ENCODE measurements at regions not wholly inside any gene's neighbourhood (a gene's known extent, or its start where the extent isn't known, plus 50 kb on each side); places are given as distances from the start of the nearest gene placed in this dataset.

GRCh38 chr6:153218184-153218792, 87.2 kb upstream of the RGS17 start:
- H3K23me2 ChIP-seq (ENCODE audit: low read depth, low read length) = no peaks in the 10 kb centered on the region
- no peak overlapping the region for H2BK5ac ChIP-seq (ENCODE audit: low read depth, low read length)
- no peaks in the 10 kb centered on the region for H3K36me3 ChIP-seq (ENCODE audit: control insufficient read depth in 2 of 4, insufficient read depth in 4 of 4, low read length in 3 of 4)
- H2BK15ac ChIP-seq (ENCODE audit: low read length) = no peak overlapping the region
- no peaks in the 10 kb centered on the region for H3K27me3 ChIP-seq (replicated peaks in 1 of 4; ENCODE audit: control insufficient read depth in 3 of 4, extremely low read depth in 1 of 4, insufficient read depth in 3 of 4, low read length in 3 of 4)
- no peak overlapping the region for H4K5ac ChIP-seq (ENCODE audit: insufficient read length, low read depth, low read length)
- H4K20me1 ChIP-seq (replicated peaks in 1 of 2; ENCODE audit: control insufficient read depth in 1 of 2, insufficient read depth in 2 of 2, low read length in 2 of 2) = no peaks in the 10 kb centered on the region
- ChIA-PET CTCF (ENCODE audit: partially characterized antibody) (interaction anchor here (0.7 to 1.1 kb wide), 2 partner anchors 12 to 401 kb away, joined by 3 read pairs; no protein-coding TSS in a partner anchor), POLR2A (ENCODE audit: partially characterized antibody) (no interaction called here)
- H3K9ac ChIP-seq (replicated peaks in 1 of 4; ENCODE audit: extremely low read depth in 1 of 4, low read depth in 3 of 4, low read length in 3 of 4) = no peak overlapping the region
- H3K27ac ChIP-seq (ENCODE audit: low read depth, low read length) = no peak overlapping the region
- H3K56ac ChIP-seq (replicated peaks; ENCODE audit: insufficient read length, low read depth, low read length) = no peak overlapping the region
- no peak overlapping the region for H4K91ac ChIP-seq (replicated peaks; ENCODE audit: insufficient read length, low read length)
- H3K4ac ChIP-seq (replicated peaks; ENCODE audit: insufficient read length, low read depth, low read length) = no peak overlapping the region
- H3K23ac ChIP-seq (ENCODE audit: insufficient read length) = no peak overlapping the region
- no peaks in the 10 kb centered on the region for H3K79me1 ChIP-seq (ENCODE audit: low read depth, low read length)
- FAIRE-seq = no peak
- H3K4me1 ChIP-seq (replicated peaks in 1 of 4; ENCODE audit: control insufficient read depth in 3 of 4, insufficient read depth in 4 of 4, low read length in 3 of 4) = no peaks in the 10 kb centered on the region
- no peak for DNase-seq (ENCODE audit: low read depth in 1 of 2, low spot score in 2 of 2)
- H3K4me3 ChIP-seq (ENCODE audit: extremely low read depth in 1 of 4, insufficient read depth in 2 of 4, low read depth in 3 of 4, low read length in 4 of 4) = no peak overlapping the region
- H3K9me3 ChIP-seq (ENCODE audit: insufficient read depth in 2 of 2, low read depth in 1 of 2, low read length in 1 of 2) = no peaks in the 10 kb centered on the region
- H2BK120ac ChIP-seq (replicated peaks; ENCODE audit: low read depth, low read length) = no peak overlapping the region
- H3K14ac ChIP-seq (ENCODE audit: insufficient read length) = no peak overlapping the region
- WGBS, 2 experiments (ENCODE audit: extremely low coverage in 1 of 2, insufficient coverage in 1 of 2, insufficient read length in 1 of 2, insufficient replicate concordance in 2 of 2, low coverage in 1 of 2, low lambda C conversion rate in 2 of 2, missing lambda C conversion rate in 1 of 2) = 100% methylated on average over 2 of the region's 3 CpGs; no CpG with 5 or more reads in 1 of the 2 experiments
- H3K18ac ChIP-seq (ENCODE audit: extremely low read depth, low read length) = no peak overlapping the region
- no peak overlapping the region for H2AFZ ChIP-seq (ENCODE audit: low read length)
- H4K8ac ChIP-seq (ENCODE audit: extremely low read depth, insufficient read depth, low read length) = no peak overlapping the region
- no peak overlapping the region for H2AK5ac ChIP-seq (ENCODE audit: low read depth, low read length)
- H2BK12ac ChIP-seq (ENCODE audit: low read depth, low read length) = no peak overlapping the region
- no peak overlapping the region for H2BK20ac ChIP-seq (ENCODE audit: low read length)
- no peaks in the 10 kb centered on the region for H3K79me2 ChIP-seq (ENCODE audit: control insufficient read depth in 1 of 2, insufficient read depth in 2 of 2, low read length in 2 of 2)
- no peak overlapping the region for H3K4me2 ChIP-seq (ENCODE audit: insufficient read depth in 1 of 2, low read depth in 2 of 2, low read length in 2 of 2)
- TF ChIP-seq ATF3 (IDR thresholded peaks at IDR 0.05; ENCODE audit: insufficient read depth, low read depth, low read length) (no peak), JUND (IDR thresholded peaks at IDR 0.05; ENCODE audit: low read length) (no peak), POU5F1 (IDR thresholded peaks at IDR 0.05; ENCODE audit: low read depth, low read length) (no peak), KDM4A (IDR thresholded peaks at IDR 0.05; ENCODE audit: low read depth, low read length, severe bottlenecking) (no peak), TEAD4 (IDR thresholded peaks at IDR 0.05; ENCODE audit: low read depth, low read length) (no peak), TAF1 (IDR thresholded peaks at IDR 0.05; ENCODE audit: low read depth, low read length) (no peak), PHF8 (conservative IDR thresholded peaks at IDR 0.05; ENCODE audit: low read depth, low read length) (no peak), FOSL1 (IDR thresholded peaks at IDR 0.05; ENCODE audit: insufficient read depth, low read depth, low read length) (no peak), CREB1 (IDR thresholded peaks at IDR 0.05) (no peak), GABPA (IDR thresholded peaks at IDR 0.05; ENCODE audit: borderline replicate concordance, insufficient read depth, low read length) (no peak), CTCF (IDR thresholded peaks at IDR 0.05; ENCODE audit: control extremely low read depth in 1 of 3, insufficient read depth in 1 of 3, low read depth in 1 of 3, low read length in 3 of 3) (no peak)
